DMS114 treated with DMSO at 0.1 percent for 48 hours (cell line): ENCODE measurements at regions not wholly inside any gene's neighbourhood (a gene's known extent, or its start where the extent isn't known, plus 50 kb on each side); places are given as distances from the start of the nearest gene placed in this dataset.
A peak's percentile ranks its signal among the peaks of the same experiment; 100 is the strongest.
"Not testable (repeated sequence)": the region's sequence is repeated elsewhere in the genome, so short reads cannot be mapped to it uniquely, and the experiment has no call there.

Source experiments
- DNase-seq: peaks from one replicate; lab custom pipeline; 2025; ENCODE audit not compliant: unreplicated experiment; lab: John Stamatoyannopoulos, UW

GRCh38 chr13:50129706-50130122, 114.5 kb downstream of the KCNRG start:
- no peak for DNase-seq

- peak; percentile 5 for DNase-seq
Observed at GRCh38 chr13:50130123-50130946, 115.1 kb downstream of the KCNRG start.

GRCh38 chr13:50131920-50132903, 117.0 kb downstream of the KCNRG start:
- DNase-seq, result no peak

- no peak for DNase-seq
Observed at GRCh38 chr13:50132904-50133357, 117.7 kb downstream of the KCNRG start.

- no peak for DNase-seq
Observed at GRCh38 chr13:50133358-50133953, 118.2 kb downstream of the KCNRG start.

- no peak for DNase-seq
Observed at GRCh38 chr13:50136226-50136625, 121.0 kb downstream of the KCNRG start.

- no peak for DNase-seq
Observed at GRCh38 chr13:50136678-50137077, 121.4 kb downstream of the KCNRG start.

- not testable (repeated sequence) for DNase-seq
Observed at GRCh38 chr13:50139435-50139934, 124.2 kb downstream of the KCNRG start.

GRCh38 chr13:50140153-50140552, 124.9 kb downstream of the KCNRG start:
- DNase-seq, result no peak

- DNase-seq, result no peak
Observed at GRCh38 chr13:50140581-50141374, 125.5 kb downstream of the KCNRG start.

- no peak for DNase-seq
Observed at GRCh38 chr13:50141375-50141975, 126.2 kb downstream of the KCNRG start.

GRCh38 chr13:50144246-50145160, 129.3 kb downstream of the KCNRG start:
- DNase-seq, result no peak

GRCh38 chr13:50149214-50149613, 134.0 kb downstream of the KCNRG start:
- no peak for DNase-seq

- no peak for DNase-seq
Observed at GRCh38 chr13:50149932-50150331, 134.7 kb downstream of the KCNRG start.

GRCh38 chr13:50152224-50152623, 137.0 kb downstream of the KCNRG start:
- no peak for DNase-seq

GRCh38 chr13:50152655-50153309, 137.5 kb downstream of the KCNRG start:
- DNase-seq, result no peak

GRCh38 chr13:50153401-50153800, 138.2 kb downstream of the KCNRG start:
- DNase-seq, result no peak

- DNase-seq, result no peak
Observed at GRCh38 chr13:50153876-50154275, 138.6 kb downstream of the KCNRG start.
